Large intestine (tissue), 3 donors: ENCODE measurements at regions not wholly inside any gene's neighbourhood (a gene's known extent, or its start where the extent isn't known, plus 50 kb on each side); places are given as distances from the start of the nearest gene placed in this dataset.
"Not testable (repeated sequence)": the region's sequence is repeated elsewhere in the genome, so short reads cannot be mapped to it uniquely, and the experiment has no call there.

Experiments used
- DNase-seq, 2 donors: peaks; one replicate each; pipeline versions ENCODE4 v3.0.0 to v3.0.0-alpha.2; 2013
- H3K27ac ChIP-seq: one replicate; pipeline ENCODE4 v1.5.1; 2013; ENCODE audit warnings: low read length
- H3K27me3 ChIP-seq: 2 replicates; pipeline ENCODE4 v1.6.1; 2013; ENCODE audit warnings: low read length; ENCODE audit not compliant: control insufficient read depth, insufficient read depth
- H3K36me3 ChIP-seq: 2 replicates; pipeline ENCODE4 v1.6.1; 2013; ENCODE audit warnings: low read length; ENCODE audit not compliant: control insufficient read depth, insufficient read depth
- H3K4me1 ChIP-seq: one replicate; pipeline ENCODE4 v1.6.1; 2013; ENCODE audit warnings: low read length; ENCODE audit not compliant: control insufficient read depth, insufficient read depth
- H3K4me3 ChIP-seq: one replicate; pipeline ENCODE4 v1.5.1; 2013; ENCODE audit warnings: low read length
- H3K9me3 ChIP-seq: one replicate; pipeline ENCODE4 v1.6.1; 2013; ENCODE audit warnings: mild to moderate bottlenecking, low read depth, low read length, moderate library complexity; ENCODE audit not compliant: control insufficient read depth
- WGBS: methylation state at CpG from one replicate; pipeline ENCODE4 v1.1.5; 2013; ENCODE audit warnings: low lambda C conversion rate; ENCODE audit not compliant: insufficient coverage; 5-methylcytosine and 5-hydroxymethylcytosine counted together

DNA sequence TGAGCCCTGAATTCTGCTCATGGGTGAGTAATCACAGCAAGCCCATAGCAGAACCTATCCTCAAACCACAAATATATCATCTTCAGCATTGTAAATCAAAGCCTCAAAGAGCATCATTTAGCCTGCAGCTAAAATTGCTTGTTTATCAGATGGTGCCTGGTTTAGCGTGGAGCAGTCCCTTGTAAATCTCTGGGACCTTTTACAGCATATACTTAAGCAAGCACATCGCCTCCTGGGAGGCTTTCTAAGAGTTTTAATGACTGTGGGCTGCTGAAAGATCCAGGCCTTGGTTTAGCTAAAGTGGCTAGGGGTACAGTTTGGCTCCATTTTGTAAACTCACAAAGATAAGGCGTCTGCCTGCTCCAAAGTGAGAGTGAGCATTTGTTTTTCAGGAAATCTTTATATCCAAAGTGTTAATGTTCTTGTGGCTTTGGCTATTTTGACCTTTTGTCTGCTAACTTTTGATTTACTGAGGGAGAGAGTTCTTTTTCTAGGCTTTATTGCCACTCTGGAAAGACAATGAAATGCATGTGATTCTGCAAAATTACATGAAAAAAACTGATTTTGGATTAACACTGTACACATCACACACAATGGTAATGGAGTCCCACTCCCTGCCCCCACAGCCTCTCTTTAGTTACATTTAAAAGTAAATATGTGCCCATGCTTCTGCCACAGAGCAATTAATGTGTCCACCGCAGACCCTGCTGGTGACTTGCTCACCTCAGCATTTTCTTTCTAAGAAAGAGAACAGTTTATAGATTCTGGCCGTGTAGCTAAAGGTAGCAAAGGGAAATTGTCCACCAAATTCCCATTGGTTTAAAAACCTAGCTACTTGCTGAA lies 194.8 kb downstream of the LNPK start:
- Histone ChIP-seq H3K4me3 (no peak overlapping the region), H3K27me3 (peaks cover 6% of the 10 kb centered on the region), H3K9me3 (no peaks in the 10 kb centered on the region), H3K36me3 (no peaks in the 10 kb centered on the region), H3K27ac (no peak overlapping the region), H3K4me1 (no peaks in the 10 kb centered on the region)
- no peak for DNase-seq
- WGBS = 57% methylated on average over 1 of the region's 5 CpGs

GRCh38 chr2:175806570-175806969 lies 195.5 kb downstream of the LNPK start:
- no peaks in the 10 kb centered on the region for H3K4me1 ChIP-seq
- H3K36me3 ChIP-seq = no peaks in the 10 kb centered on the region
- peaks cover 6% of the 10 kb centered on the region for H3K27me3 ChIP-seq
- no peak overlapping the region for H3K4me3 ChIP-seq
- no peak overlapping the region for H3K27ac ChIP-seq
- H3K9me3 ChIP-seq = no peaks in the 10 kb centered on the region
- DNase-seq = no peak
- 93% methylated on average over 2 of the region's 3 CpGs for WGBS

- DNase-seq = no peak
- H3K9me3 ChIP-seq = no peaks in the 10 kb centered on the region
- WGBS = 83% methylated on average over 2 of the region's 5 CpGs
- no peak overlapping the region for H3K27ac ChIP-seq
- no peaks in the 10 kb centered on the region for H3K36me3 ChIP-seq
- H3K27me3 ChIP-seq = peaks cover 3% of the 10 kb centered on the region
- no peaks in the 10 kb centered on the region for H3K4me1 ChIP-seq
- H3K4me3 ChIP-seq = no peak overlapping the region
Observed at GRCh38 chr2:175806125-175806490, 196.0 kb downstream of the LNPK start.

GRCh38 chr2:175805442-175806124 lies 196.5 kb downstream of the LNPK start:
- WGBS = no CpG with 5 or more reads among the region's 5 CpGs
- Histone ChIP-seq H3K27me3 (peaks cover 3% of the 10 kb centered on the region), H3K4me1 (no peaks in the 10 kb centered on the region), H3K36me3 (no peaks in the 10 kb centered on the region), H3K4me3 (no peak overlapping the region), H3K27ac (no peak overlapping the region), H3K9me3 (no peaks in the 10 kb centered on the region)
- no peak for DNase-seq

- H3K27ac ChIP-seq = no peak overlapping the region
Observed at GRCh38 chr2:175804122-175804521, 197.9 kb downstream of the LNPK start.

DNA sequence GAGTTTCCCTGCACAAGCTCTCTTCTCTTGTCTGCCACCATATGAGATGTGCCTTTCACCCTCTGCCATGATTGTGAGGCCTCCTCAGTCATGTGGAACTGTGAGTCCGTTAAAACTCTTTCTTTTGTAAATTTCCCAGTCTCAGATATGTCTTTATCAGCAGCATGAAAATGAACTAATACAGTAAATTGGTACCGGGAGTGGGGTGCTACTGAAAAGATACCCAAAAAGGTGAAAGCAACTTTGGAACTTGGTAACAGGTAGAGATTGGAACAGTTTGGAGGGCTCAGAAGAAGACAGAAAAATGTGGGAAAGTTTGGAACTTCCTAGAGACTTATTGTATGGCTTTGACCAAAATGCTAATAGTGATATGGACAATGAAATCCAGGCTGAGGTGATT lies 205.6 kb downstream of the LNPK start:
- not testable (repeated sequence) for H3K27me3 ChIP-seq, H3K36me3 ChIP-seq, H3K27ac ChIP-seq, H3K9me3 ChIP-seq, H3K4me1 ChIP-seq, H3K4me3 ChIP-seq, DNase-seq
- WGBS = no CpG with 5 or more reads among the region's 2 CpGs

More at GRCh38 chr2:175804122-175804521, 197.9 kb downstream of the LNPK start:
- Histone ChIP-seq H3K4me1 (no peaks in the 10 kb centered on the region), H3K27me3 (peaks cover 3% of the 10 kb centered on the region), H3K9me3 (no peaks in the 10 kb centered on the region), H3K4me3 (no peak overlapping the region), H3K36me3 (no peaks in the 10 kb centered on the region)
- no peak for DNase-seq
- WGBS = 100% methylated on average over 1 of the region's 5 CpGs

DNA sequence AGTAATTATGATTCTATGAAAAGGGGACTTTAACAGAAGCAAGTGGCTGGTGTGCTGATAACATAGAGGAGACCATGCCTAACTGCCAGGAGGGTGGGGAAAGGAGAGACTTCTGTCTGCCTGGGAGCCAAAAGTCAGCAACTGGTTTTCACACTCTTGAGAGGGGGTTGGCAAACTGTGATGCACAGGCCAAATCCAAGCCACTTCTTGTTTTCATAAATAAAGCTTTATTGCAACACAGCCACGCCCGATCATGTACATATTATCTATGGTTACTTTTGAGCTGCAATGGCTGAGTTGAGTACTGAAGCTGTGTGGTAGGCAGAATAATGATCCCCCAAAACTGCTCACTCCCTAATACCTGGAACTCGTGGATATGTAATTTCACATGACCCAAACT lies 208.4 kb downstream of the LNPK start:
- no CpG with 5 or more reads among the region's 3 CpGs for WGBS
- Histone ChIP-seq H3K4me1 (no peaks in the 10 kb centered on the region), H3K36me3 (no peaks in the 10 kb centered on the region), H3K27me3 (no peaks in the 10 kb centered on the region), H3K4me3 (no peak overlapping the region), H3K9me3 (no peaks in the 10 kb centered on the region), H3K27ac (no peak overlapping the region)
- no peak for DNase-seq

DNA sequence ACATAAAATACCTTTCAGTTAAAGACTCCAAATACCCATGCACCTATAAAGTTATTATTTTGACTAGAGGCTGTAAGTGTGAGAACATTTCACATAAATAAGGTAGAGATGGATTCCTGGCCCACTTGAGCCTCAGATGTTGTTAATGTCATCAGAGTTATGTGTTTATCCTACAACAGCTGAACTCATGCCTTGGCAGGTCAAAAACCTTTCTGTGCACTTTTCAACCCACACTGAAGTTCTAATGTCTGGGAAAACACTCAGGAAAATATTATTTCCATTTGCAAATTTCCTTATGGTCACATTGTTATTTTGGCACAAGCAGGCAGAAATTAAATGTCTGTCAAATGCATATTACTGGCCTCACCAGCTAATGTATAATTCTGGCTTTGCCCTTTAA lies 209.2 kb downstream of the LNPK start:
- H3K9me3 ChIP-seq = no peaks in the 10 kb centered on the region
- no peaks in the 10 kb centered on the region for H3K36me3 ChIP-seq
- H3K27ac ChIP-seq = no peak overlapping the region
- DNase-seq = no peak
- H3K27me3 ChIP-seq = no peaks in the 10 kb centered on the region
- no peaks in the 10 kb centered on the region for H3K4me1 ChIP-seq
- H3K4me3 ChIP-seq = no peak overlapping the region

DNA sequence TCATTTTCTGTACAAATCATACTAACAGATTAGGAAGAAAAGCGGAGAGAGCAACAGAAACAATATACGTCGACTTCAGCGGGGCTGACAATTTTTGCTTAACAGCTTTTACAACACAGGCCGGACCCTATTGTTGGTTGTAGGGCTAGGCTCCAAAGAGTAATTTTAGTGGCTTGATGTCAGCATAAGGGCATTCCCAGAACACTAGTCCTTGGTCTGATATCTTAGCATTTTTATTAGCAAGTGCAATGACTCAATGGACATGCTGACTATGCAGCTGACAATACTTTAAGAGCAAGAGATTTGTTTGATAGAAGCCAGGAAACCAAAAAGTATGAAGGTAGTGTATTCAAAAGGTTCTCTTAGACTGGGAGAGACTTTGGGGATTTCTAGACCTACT lies 209.9 kb downstream of the LNPK start:
- Histone ChIP-seq H3K27me3 (no peaks in the 10 kb centered on the region), H3K36me3 (no peaks in the 10 kb centered on the region), H3K4me3 (no peak overlapping the region), H3K9me3 (no peaks in the 10 kb centered on the region), H3K27ac (no peak overlapping the region), H3K4me1 (no peaks in the 10 kb centered on the region)
- no CpG with 5 or more reads among the region's 5 CpGs for WGBS
- no peak for DNase-seq

DNA sequence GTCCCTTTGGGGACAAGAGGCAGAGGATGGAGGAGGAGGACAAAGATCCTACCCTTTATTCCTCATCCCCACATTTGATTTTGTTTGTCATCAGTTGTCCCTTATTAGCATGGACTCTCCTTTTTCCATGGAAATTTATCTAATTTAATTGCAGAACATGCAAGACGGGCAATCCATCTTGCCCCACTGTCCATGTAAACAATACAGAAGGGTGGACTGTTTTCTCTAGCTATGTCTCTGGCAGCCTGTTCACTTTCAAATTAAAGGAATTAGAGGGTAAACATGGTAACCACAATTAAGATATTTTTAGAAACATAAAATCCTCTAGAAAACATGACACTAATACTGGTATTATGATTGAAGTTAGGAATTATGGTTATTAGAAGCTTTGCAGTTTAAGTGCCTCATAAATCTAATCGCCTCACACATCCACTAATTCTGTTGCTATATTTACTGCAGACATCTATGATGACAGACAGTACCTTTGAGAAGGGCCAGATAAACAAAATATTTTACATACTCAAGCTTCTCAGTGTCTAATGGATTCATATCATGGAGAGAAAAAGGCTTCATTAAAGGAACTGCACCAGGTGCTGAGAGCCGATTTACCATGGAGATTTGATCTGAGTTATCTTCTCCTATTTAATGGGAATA lies 215.5 kb downstream of the LNPK start:
- no peak for DNase-seq

More for the DNA sequence above, 215.5 kb downstream of the LNPK start:
- no peak overlapping the region for H3K27ac ChIP-seq
- H3K27me3 ChIP-seq = no peaks in the 10 kb centered on the region
- H3K4me3 ChIP-seq = no peak overlapping the region
- 80% methylated on average over 2 of the region's 3 CpGs for WGBS
- no peaks in the 10 kb centered on the region for H3K4me1 ChIP-seq
- H3K36me3 ChIP-seq = no peaks in the 10 kb centered on the region
- H3K9me3 ChIP-seq = no peaks in the 10 kb centered on the region
